ENCODE measurements at regions not wholly inside any gene's neighbourhood (a gene's known extent, or its start where the extent isn't known, plus 50 kb on each side); places are given as distances from the start of the nearest gene placed in this dataset.
A peak's percentile ranks its signal among the peaks of the same experiment; 100 is the strongest.
"Not testable (repeated sequence)": the region's sequence is repeated elsewhere in the genome, so short reads cannot be mapped to it uniquely, and the experiment has no call there.

- DNase-seq (ENCODE audit: low spot score): not testable (repeated sequence)
Observed at GRCh38 chrX:63179852-63180251, 171.3 kb downstream of the SPIN4 start.

- DNase-seq (ENCODE audit: low spot score): not testable (repeated sequence)
Observed at GRCh38 chrX:63176578-63176977, 174.6 kb downstream of the SPIN4 start.

GRCh38 chrX:63173841-63174718 is 177.1 kb downstream of the SPIN4 start:
- DNase-seq (ENCODE audit: low spot score): not testable (repeated sequence)

- not testable (repeated sequence) for DNase-seq (ENCODE audit: low spot score)
Observed at GRCh38 chrX:63169416-63169815, 181.7 kb downstream of the SPIN4 start.

GRCh38 chrX:63168949-63169348 is 182.2 kb downstream of the SPIN4 start:
- not testable (repeated sequence) for DNase-seq (ENCODE audit: low spot score)

- DNase-seq (ENCODE audit: low spot score): not testable (repeated sequence)
Observed at GRCh38 chrX:63167002-63167401, 184.1 kb downstream of the SPIN4 start.

- not testable (repeated sequence) for DNase-seq (ENCODE audit: low spot score)
Observed at GRCh38 chrX:63160994-63161393, 190.1 kb downstream of the SPIN4 start.

- not testable (repeated sequence) for DNase-seq (ENCODE audit: low spot score)
Observed at GRCh38 chrX:63160340-63160739, 190.8 kb downstream of the SPIN4 start.

- DNase-seq (ENCODE audit: low spot score): not testable (repeated sequence)
Observed at GRCh38 chrX:63145526-63145925, 205.6 kb downstream of the SPIN4 start.

- DNase-seq (ENCODE audit: low spot score): not testable (repeated sequence)
Observed at GRCh38 chrX:63142588-63142987, 208.5 kb downstream of the SPIN4 start.

GRCh38 chrX:63135859-63136258 is 215.3 kb downstream of the SPIN4 start:
- not testable (repeated sequence) for DNase-seq (ENCODE audit: low spot score)

- DNase-seq (ENCODE audit: low spot score): peak; percentile 2
Observed at GRCh38 chrX:63128509-63128908, 222.6 kb downstream of the SPIN4 start.

GRCh38 chrX:63115196-63115595 is 235.9 kb downstream of the SPIN4 start:
- DNase-seq (ENCODE audit: low spot score): no peak

GRCh38 chrX:63101879-63102620 is 249.1 kb downstream of the SPIN4 start:
- no peak for DNase-seq (ENCODE audit: low spot score)

GRCh38 chrX:63058204-63058603 is 292.9 kb downstream of the SPIN4 start:
- DNase-seq (ENCODE audit: low spot score): no peak

- no peak for DNase-seq (ENCODE audit: low spot score)
Observed at GRCh38 chrX:63050225-63050624, 300.9 kb downstream of the SPIN4 start.

- DNase-seq (ENCODE audit: low spot score): no peak
Observed at GRCh38 chrX:63032811-63033210, 318.3 kb downstream of the SPIN4 start.

GRCh38 chrX:63013549-63013948 is 337.6 kb downstream of the SPIN4 start:
- DNase-seq (ENCODE audit: low spot score): no peak

GRCh38 chrX:63012574-63012973 is 338.6 kb downstream of the SPIN4 start:
- DNase-seq (ENCODE audit: low spot score): no peak

GRCh38 chrX:63000196-63000595 is 350.9 kb downstream of the SPIN4 start:
- not testable (repeated sequence) for DNase-seq (ENCODE audit: low spot score)
